ENCODE measurements at regions not wholly inside any gene's neighbourhood (a gene's known extent, or its start where the extent isn't known, plus 50 kb on each side); places are given as distances from the start of the nearest gene placed in this dataset.

DNA sequence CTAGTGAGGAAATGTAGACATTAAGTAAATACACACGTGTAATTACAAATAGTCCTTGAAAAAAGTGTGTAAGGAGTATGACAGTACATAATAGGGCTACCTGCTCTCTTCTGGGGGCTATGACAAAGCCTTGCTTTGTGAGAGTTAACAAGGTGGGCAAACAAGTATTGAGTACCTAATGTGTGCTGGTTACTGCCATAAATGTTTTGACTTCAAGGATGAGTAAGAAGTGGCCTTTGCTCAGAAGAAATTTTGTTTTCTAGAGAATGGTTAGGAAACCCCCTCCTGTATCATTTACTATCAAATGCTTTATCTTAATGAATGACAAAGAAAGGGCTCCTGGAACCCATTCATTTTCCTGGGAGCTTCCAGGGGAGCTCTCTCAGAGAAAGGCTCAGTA is 167.0 kb upstream of the CASK start:
- WGBS, result 77% methylated on average over 1 of the region's 1 CpG
- Histone ChIP-seq H3K36me3 (ENCODE audit: control insufficient read depth in 4 of 4, insufficient read depth in 3 of 4, low read depth in 1 of 4, low read length in 3 of 4) (no peaks in the 10 kb centered on the region), H3K9ac (ENCODE audit: low read depth in 1 of 2, low read length in 2 of 2) (no peak overlapping the region), H3K9me3 (ENCODE audit: control insufficient read depth in 4 of 4, low read length in 3 of 4) (no peaks in the 10 kb centered on the region), H3K4me1 (ENCODE audit: control insufficient read depth in 4 of 4, insufficient read depth in 4 of 4, low read length in 3 of 4) (no peaks in the 10 kb centered on the region), H3K27ac (ENCODE audit: low read depth in 1 of 2, low read length in 2 of 2) (no peak overlapping the region), H3K27me3 (ENCODE audit: control insufficient read depth in 4 of 4, insufficient read depth in 4 of 4, low read length in 3 of 4) (peaks cover 0 to 3% (median 0%) of the 10 kb centered on the region in 4 donors), H3K4me3 (ENCODE audit: low read depth in 1 of 3, low read length in 3 of 3) (no peak overlapping the region)
- DNase-seq (ENCODE audit: low spot score), result no peak
- no peak for TF ChIP-seq RXRA (IDR thresholded peaks at IDR 0.05)
- no peak for TF ChIP-seq GABPA (IDR thresholded peaks at IDR 0.05 in 1 of 2, conservative IDR thresholded peaks at IDR 0.05 in 1 of 2)

DNA sequence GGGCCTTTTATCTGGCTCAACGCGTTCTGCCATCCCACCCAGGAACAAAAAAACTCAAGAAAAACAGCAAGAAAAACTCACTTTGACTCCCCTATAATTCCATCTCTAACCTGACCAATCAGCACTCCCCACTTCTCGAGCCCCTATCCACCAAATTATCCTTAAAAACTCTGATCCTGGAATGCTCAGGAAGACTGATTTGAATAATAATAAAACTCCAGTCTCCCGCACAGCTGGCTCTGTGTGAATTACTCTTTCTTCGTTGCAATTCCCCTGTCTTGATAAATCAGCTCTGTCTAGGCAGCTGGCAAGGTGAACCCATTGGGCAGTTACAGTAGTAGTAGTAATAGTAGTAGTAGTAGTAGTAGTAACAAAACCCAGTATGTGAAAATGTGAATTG is 165.7 kb upstream of the CASK start:
- peaks cover 0 to 3% (median 0%) of the 10 kb centered on the region in 4 donors for H3K27me3 ChIP-seq (ENCODE audit: control insufficient read depth in 4 of 4, insufficient read depth in 4 of 4, low read length in 3 of 4)
- no peak overlapping the region for H3K27ac ChIP-seq (ENCODE audit: low read depth in 1 of 2, low read length in 2 of 2)
- H3K36me3 ChIP-seq (ENCODE audit: control insufficient read depth in 4 of 4, insufficient read depth in 3 of 4, low read depth in 1 of 4, low read length in 3 of 4), result no peaks in the 10 kb centered on the region
- TF ChIP-seq FOXA2 (IDR thresholded peaks at IDR 0.05), result no peak
- no peak for TF ChIP-seq NR2F2 (IDR thresholded peaks at IDR 0.05)
- TF ChIP-seq, protein P1, sequence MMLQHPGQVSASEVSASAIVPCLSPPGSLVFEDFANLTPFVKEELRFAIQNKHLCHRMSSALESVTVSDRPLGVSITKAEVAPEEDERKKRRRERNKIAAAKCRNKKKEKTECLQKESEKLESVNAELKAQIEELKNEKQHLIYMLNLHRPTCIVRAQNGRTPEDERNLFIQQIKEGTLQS (IDR thresholded peaks at IDR 0.05), result no peak
- TF ChIP-seq RAD21 (IDR thresholded peaks at IDR 0.05), result no peak
- TF ChIP-seq, protein P2, sequence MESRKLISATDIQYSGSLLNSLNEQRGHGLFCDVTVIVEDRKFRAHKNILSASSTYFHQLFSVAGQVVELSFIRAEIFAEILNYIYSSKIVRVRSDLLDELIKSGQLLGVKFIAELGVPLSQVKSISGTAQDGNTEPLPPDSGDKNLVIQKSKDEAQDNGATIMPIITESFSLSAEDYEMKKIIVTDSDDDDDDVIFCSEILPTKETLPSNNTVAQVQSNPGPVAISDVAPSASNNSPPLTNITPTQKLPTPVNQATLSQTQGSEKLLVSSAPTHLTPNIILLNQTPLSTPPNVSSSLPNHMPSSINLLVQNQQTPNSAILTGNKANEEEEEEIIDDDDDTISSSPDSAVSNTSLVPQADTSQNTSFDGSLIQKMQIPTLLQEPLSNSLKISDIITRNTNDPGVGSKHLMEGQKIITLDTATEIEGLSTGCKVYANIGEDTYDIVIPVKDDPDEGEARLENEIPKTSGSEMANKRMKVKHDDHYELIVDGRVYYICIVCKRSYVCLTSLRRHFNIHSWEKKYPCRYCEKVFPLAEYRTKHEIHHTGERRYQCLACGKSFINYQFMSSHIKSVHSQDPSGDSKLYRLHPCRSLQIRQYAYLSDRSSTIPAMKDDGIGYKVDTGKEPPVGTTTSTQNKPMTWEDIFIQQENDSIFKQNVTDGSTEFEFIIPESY (IDR thresholded peaks at IDR 0.05), result no peak
- no peak for TF ChIP-seq RXRA (IDR thresholded peaks at IDR 0.05)
- TF ChIP-seq, protein P3, sequence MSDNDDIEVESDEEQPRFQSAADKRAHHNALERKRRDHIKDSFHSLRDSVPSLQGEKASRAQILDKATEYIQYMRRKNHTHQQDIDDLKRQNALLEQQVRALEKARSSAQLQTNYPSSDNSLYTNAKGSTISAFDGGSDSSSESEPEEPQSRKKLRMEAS (IDR thresholded peaks at IDR 0.05), result no peak
- no peak for TF ChIP-seq JUND (IDR thresholded peaks at IDR 0.05)
- TF ChIP-seq, protein P4, sequence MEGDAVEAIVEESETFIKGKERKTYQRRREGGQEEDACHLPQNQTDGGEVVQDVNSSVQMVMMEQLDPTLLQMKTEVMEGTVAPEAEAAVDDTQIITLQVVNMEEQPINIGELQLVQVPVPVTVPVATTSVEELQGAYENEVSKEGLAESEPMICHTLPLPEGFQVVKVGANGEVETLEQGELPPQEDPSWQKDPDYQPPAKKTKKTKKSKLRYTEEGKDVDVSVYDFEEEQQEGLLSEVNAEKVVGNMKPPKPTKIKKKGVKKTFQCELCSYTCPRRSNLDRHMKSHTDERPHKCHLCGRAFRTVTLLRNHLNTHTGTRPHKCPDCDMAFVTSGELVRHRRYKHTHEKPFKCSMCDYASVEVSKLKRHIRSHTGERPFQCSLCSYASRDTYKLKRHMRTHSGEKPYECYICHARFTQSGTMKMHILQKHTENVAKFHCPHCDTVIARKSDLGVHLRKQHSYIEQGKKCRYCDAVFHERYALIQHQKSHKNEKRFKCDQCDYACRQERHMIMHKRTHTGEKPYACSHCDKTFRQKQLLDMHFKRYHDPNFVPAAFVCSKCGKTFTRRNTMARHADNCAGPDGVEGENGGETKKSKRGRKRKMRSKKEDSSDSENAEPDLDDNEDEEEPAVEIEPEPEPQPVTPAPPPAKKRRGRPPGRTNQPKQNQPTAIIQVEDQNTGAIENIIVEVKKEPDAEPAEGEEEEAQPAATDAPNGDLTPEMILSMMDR (IDR thresholded peaks at IDR 0.05; ENCODE audit: low read depth, low read length, missing input control), result no peak
- TF ChIP-seq YY1 (IDR thresholded peaks at IDR 0.05), result no peak
- no peak for TF ChIP-seq TAF1 (conservative IDR thresholded peaks at IDR 0.05)
- TF ChIP-seq EGR1 (IDR thresholded peaks at IDR 0.05; ENCODE audit: low read depth in 2 of 2), result no peak
- no peak for TF ChIP-seq SP1 (IDR thresholded peaks at IDR 0.05)
- no peak for TF ChIP-seq HNF4A (conservative IDR thresholded peaks at IDR 0.05)
- TF ChIP-seq, protein P5, sequence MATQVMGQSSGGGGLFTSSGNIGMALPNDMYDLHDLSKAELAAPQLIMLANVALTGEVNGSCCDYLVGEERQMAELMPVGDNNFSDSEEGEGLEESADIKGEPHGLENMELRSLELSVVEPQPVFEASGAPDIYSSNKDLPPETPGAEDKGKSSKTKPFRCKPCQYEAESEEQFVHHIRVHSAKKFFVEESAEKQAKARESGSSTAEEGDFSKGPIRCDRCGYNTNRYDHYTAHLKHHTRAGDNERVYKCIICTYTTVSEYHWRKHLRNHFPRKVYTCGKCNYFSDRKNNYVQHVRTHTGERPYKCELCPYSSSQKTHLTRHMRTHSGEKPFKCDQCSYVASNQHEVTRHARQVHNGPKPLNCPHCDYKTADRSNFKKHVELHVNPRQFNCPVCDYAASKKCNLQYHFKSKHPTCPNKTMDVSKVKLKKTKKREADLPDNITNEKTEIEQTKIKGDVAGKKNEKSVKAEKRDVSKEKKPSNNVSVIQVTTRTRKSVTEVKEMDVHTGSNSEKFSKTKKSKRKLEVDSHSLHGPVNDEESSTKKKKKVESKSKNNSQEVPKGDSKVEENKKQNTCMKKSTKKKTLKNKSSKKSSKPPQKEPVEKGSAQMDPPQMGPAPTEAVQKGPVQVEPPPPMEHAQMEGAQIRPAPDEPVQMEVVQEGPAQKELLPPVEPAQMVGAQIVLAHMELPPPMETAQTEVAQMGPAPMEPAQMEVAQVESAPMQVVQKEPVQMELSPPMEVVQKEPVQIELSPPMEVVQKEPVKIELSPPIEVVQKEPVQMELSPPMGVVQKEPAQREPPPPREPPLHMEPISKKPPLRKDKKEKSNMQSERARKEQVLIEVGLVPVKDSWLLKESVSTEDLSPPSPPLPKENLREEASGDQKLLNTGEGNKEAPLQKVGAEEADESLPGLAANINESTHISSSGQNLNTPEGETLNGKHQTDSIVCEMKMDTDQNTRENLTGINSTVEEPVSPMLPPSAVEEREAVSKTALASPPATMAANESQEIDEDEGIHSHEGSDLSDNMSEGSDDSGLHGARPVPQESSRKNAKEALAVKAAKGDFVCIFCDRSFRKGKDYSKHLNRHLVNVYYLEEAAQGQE (IDR thresholded peaks at IDR 0.05), result no peak
- TF ChIP-seq GABPA (IDR thresholded peaks at IDR 0.05 in 1 of 2, conservative IDR thresholded peaks at IDR 0.05 in 1 of 2), result no peak
- H3K9me3 ChIP-seq (ENCODE audit: control insufficient read depth in 4 of 4, low read length in 3 of 4), result no peaks in the 10 kb centered on the region
- no peaks in the 10 kb centered on the region for H3K4me1 ChIP-seq (ENCODE audit: control insufficient read depth in 4 of 4, insufficient read depth in 4 of 4, low read length in 3 of 4)
- no peak overlapping the region for H3K9ac ChIP-seq (ENCODE audit: low read depth in 1 of 2, low read length in 2 of 2)
- WGBS, result 95% methylated on average over 5 of the region's 5 CpGs
- H3K4me3 ChIP-seq (ENCODE audit: low read depth in 1 of 3, low read length in 3 of 3), result no peak overlapping the region
- no peak for DNase-seq (ENCODE audit: low spot score)
